HFFc6 (cell line): ENCODE measurements at regions not wholly inside any gene's neighbourhood (a gene's known extent, or its start where the extent isn't known, plus 50 kb on each side); places are given as distances from the start of the nearest gene placed in this dataset.
A peak's percentile ranks its signal among the peaks of the same experiment; 100 is the strongest.

Experiments
- DNase-seq: peaks from one replicate; pipeline ENCODE4 v3.0.0-alpha.2; 2018
- H3K27ac Mint-ChIP-seq: 2 replicates; pipeline ENCODE4 v1.8.0; 2020; ENCODE audit warnings: mild to moderate bottlenecking, mixed read lengths
- H3K27me3 Mint-ChIP-seq: 2 replicates; pipeline ENCODE4 v1.8.0; 2021; ENCODE audit warnings: mild to moderate bottlenecking, moderate library complexity, mixed read lengths; ENCODE audit not compliant: insufficient read depth
- H3K36me3 Mint-ChIP-seq: 2 replicates; pipeline ENCODE4 v1.8.0; 2021; ENCODE audit warnings: low read depth, mixed read lengths
- H3K4me1 Mint-ChIP-seq: 2 replicates; pipeline ENCODE4 v1.8.0; 2020; ENCODE audit warnings: low read depth, mixed read lengths
- H3K4me3 Mint-ChIP-seq: 2 replicates; pipeline ENCODE4 v1.8.0; 2020; ENCODE audit warnings: mild to moderate bottlenecking, moderate library complexity, mixed read lengths
- H3K9me3 Mint-ChIP-seq: 2 replicates; pipeline ENCODE4 v1.8.0; 2020; ENCODE audit warnings: mild to moderate bottlenecking, mixed read lengths
- CTCF ChIP-seq: fragments of 200-600 bp; sonication (generic); IDR thresholded peaks from 2 replicates; pipeline ENCODE4 v1.5.0; 2021; ENCODE audit warnings: antibody characterized with exemption, mild to moderate bottlenecking

- peak; percentile 75 for TF ChIP-seq CTCF
- Mint-ChIP-seq H3K27ac (no peak overlapping the region), H3K36me3 (no peaks in the 10 kb centered on the region), H3K27me3 (no peaks in the 10 kb centered on the region; the same call in 1 of the 2 replicates), H3K9me3 (no peaks in the 10 kb centered on the region), H3K4me1 (peaks cover 96% of the 10 kb centered on the region), H3K4me3 (peak overlapping the region; percentile 2; the same call in 1 of the 2 replicates)
- no peak for DNase-seq
Observed at GRCh38 chr1:94329986-94330385, 88.2 kb upstream of the ABCD3 start.

GRCh38 chr1:94329276-94329675 lies 88.9 kb upstream of the ABCD3 start:
- no peaks in the 10 kb centered on the region for H3K9me3 Mint-ChIP-seq
- no peaks in the 10 kb centered on the region; the same call in 1 of the 2 replicates for H3K27me3 Mint-ChIP-seq
- no peak for TF ChIP-seq CTCF
- peak overlapping the region; percentile 26; the same call in 1 of the 2 replicates for H3K27ac Mint-ChIP-seq
- no peak for DNase-seq
- H3K4me3 Mint-ChIP-seq: no peak overlapping the region
- peaks cover 96% of the 10 kb centered on the region for H3K4me1 Mint-ChIP-seq
- no peaks in the 10 kb centered on the region for H3K36me3 Mint-ChIP-seq

GRCh38 chr1:94327001-94327690 lies 89.8 kb upstream of the ARHGAP29 start:
- Mint-ChIP-seq H3K27me3 (no peaks in the 10 kb centered on the region; the same call in 1 of the 2 replicates), H3K36me3 (no peaks in the 10 kb centered on the region), H3K4me1 (peaks cover 97% of the 10 kb centered on the region), H3K9me3 (no peaks in the 10 kb centered on the region), H3K4me3 (peak overlapping the region; percentile 70), H3K27ac (peak overlapping the region; percentile 93)
- TF ChIP-seq CTCF: no peak
- no peak for DNase-seq

- H3K36me3 Mint-ChIP-seq: no peaks in the 10 kb centered on the region
- H3K4me3 Mint-ChIP-seq: peak overlapping the region; percentile 70
Observed at GRCh38 chr1:94326329-94326728, 88.9 kb upstream of the ARHGAP29 start.

More at GRCh38 chr1:94326329-94326728, 88.9 kb upstream of the ARHGAP29 start:
- no peaks in the 10 kb centered on the region for H3K27me3 Mint-ChIP-seq
- DNase-seq: no peak
- H3K9me3 Mint-ChIP-seq: no peaks in the 10 kb centered on the region
- TF ChIP-seq CTCF: no peak
- peaks cover 100% of the 10 kb centered on the region for H3K4me1 Mint-ChIP-seq
- H3K27ac Mint-ChIP-seq: peak overlapping the region; percentile 93
